HG03066 (cell line): ENCODE measurements at regions not wholly inside any gene's neighbourhood (a gene's known extent, or its start where the extent isn't known, plus 50 kb on each side); places are given as distances from the start of the nearest gene placed in this dataset.

Source experiments
- ATAC-seq: cut with Tn5 transposase; IDR thresholded peaks from one replicate; pipeline ENCODE4 v1.9.1; 2021; ENCODE audit warnings: low read depth; ENCODE audit not compliant: unreplicated experiment

DNA sequence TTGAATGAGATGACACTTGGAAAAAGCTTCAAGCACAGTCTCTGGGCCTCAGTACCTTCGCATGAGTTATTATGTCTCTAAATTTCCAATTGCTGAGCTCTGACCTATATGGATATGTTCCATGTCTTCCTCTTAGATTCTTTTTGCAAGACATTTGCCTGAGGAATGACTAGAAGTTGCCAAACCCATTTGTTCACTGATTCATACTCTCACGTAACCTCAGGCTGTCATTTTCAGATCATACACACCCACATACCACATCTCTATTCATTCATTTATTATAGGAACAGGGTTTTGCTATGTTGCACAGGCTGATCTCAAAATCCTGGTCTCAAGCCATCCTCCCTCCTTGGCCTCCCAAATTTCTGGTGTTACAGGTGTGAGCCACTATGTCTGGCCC lies 2137.1 kb upstream of the TENM3 start:
- no peak for ATAC-seq

DNA sequence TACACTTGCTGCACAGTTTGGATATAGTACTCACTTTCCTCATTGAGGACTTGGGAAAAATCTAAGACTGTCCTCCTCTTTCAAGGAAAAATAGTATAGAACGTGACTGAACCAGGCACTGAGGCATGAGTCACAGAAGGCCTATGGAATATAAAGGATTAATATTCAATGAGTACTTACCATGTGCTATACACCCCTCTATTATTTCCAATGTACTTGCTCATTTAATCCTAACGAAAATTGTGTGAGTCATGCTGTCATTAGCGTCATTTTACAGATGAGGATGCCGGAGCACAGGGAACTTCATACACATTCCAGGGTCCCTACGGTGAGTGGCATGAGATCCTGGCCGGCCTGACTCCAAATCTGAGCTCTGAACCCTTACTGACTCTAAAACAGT lies 2136.2 kb upstream of the TENM3 start:
- no peak for ATAC-seq

DNA sequence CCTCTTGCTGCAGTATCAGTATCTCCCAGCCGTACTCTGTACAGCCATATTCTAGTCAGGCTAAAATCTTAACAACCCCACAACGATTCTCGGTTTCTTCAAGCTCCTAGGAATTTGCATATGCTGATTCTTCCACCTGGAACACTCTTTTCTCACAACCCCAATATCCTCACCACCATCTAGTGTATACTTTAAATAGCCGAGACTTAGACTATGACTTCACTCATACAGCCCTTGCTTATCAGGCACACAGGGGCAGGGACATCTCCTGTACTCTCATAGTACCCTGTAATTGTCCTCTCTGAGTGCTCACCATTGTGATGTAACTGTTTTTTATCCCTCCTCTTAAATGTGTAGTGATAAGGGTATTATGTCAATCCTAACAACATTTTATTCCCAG lies 2126.4 kb upstream of the TENM3 start:
- ATAC-seq, result no peak

DNA sequence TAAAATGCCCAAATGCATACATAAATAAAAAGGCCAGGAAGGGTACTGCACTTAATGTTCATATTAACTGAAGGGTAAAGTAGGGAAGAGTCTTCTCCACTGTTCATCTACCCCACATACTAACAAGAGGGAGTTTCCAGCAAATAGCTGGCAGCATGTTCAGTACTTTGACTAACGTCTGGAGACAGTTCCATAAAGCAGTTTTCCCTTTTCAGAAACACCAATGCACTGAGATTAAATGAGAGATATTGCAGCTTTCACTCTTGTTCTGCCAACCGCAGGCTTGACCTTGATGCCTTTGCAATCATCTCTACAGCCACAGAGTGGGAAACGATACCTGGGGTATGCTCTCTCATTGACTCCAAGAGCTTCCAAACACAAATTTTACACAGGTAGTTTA lies 2123.1 kb upstream of the TENM3 start:
- no peak for ATAC-seq

DNA sequence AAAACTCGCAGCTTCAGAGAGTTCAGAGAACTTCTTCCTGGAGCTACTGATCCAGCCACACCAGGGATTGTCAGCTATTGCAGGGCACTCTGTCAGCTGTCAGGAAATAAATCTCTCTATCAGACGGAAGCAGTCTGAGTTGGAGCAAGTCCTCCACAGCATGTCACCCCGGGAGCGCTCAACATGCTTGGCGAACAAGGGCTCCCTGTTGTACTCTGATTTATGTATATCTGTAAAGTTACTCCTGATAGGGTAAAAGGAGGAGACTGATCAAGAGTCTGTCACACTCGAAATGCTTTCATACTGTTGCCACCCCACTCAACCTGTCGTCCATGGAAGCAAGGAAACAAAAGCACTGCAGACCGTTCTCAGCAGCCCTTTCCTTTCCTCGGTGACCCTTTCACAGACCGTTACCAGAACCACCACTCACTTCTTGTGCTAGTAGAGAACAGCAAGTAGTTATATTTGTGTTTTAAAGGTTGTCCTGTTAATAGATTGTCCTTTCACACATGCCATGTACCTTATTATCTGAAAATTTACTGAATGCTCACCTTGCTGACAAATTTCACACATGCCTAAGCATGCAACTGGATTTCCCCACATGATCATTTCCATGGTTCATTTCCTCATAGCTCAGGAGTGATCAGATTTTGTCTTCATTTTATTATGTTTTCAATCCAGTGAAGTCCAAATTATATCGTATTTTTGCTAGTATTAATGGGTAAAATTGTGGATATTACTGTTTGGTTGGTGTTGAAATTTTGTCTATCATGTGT lies 2108.9 kb upstream of the TENM3 start:
- ATAC-seq, result peak; percentile 51

DNA sequence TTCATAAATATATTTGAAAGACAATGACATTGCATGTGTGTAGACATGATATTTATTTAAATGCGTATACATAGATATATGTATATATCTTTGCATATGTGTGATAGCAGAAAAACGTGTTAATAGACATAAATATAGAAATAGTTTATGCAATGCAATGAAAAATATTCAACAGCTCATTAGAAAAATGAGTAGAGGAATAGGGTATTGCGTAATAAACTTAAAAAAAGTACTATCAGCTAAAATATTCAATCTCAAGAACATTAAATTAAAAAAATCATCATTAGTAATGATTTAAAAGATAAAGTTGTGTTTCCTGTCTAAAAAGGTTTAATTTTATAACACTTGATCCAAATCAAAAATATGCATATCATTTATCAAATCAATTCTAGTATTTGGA lies 2101.5 kb upstream of the TENM3 start:
- ATAC-seq, result no peak

DNA sequence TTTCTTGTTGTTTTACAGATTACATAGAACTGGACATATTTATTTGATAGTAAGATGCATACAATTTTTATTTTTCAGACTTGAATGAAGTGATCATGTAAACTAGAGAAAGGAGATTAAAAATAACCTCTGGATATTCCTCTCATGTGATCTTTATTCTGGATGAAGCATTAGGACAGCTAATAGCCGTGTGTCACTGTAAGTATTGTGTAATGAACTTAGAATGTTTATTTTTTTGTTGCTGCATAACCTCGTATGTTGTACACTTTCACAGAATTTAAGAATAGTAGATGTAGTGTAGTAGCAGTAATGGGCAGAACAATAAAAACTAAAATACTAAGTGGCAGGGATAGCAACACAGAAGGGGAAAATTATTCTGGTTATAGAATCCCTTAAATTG lies 2094.5 kb upstream of the TENM3 start:
- no peak for ATAC-seq

DNA sequence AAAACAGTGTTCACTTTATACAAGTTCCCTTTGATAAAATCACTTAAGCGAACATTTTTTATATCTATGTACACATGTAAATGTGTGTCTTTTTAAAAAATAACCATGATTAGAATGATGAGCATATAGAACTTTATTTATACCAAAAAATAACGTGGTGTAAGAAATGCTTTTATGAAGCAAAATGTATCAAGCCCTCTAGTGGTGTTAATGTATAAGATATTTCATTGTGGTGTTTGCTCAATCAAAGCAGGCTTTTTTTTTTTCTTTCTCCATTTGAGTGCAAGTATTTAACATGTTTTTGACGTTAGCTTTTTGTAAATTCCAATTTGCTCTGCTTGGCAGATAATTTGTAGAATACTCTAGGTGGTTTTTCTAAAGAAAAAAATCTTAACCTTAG lies 2092.4 kb upstream of the TENM3 start:
- no peak for ATAC-seq

DNA sequence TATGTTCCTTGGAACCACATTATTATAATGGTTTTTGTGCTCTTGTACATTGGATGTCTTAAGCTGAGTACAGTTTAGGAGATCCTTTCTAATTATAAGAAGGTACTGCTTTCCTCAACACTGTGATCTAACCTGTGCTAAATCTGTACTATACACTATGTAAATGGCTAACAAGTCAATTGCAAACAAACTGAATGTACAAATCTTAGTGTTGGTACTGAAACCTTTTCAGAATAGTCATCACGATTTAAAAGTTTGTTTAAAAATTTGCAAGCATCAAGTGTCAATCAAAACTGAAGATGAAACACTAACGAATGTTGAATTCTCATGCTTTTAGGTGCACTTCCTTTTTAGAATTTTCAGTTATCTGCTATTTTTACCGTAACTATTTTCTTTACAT lies 2090.4 kb upstream of the TENM3 start:
- ATAC-seq, result peak; percentile 48

DNA sequence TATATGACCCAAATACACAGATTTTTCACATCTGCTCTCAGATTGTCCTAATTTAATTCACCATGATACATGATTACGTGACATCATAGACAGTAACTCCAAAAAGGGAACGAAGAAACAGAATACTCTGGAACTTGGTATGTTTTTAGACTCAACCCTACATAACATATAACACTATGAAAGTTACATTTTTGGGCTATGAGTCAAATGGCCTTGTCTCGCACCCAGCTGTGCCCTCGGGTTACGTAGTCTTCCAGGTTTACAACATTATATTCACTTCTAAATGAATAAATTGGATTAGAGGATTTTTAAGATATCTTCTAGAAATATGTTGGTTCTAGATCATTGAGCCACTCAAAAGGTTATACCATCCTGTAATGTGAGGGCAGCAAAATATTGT lies 2089.6 kb upstream of the TENM3 start:
- no peak for ATAC-seq

DNA sequence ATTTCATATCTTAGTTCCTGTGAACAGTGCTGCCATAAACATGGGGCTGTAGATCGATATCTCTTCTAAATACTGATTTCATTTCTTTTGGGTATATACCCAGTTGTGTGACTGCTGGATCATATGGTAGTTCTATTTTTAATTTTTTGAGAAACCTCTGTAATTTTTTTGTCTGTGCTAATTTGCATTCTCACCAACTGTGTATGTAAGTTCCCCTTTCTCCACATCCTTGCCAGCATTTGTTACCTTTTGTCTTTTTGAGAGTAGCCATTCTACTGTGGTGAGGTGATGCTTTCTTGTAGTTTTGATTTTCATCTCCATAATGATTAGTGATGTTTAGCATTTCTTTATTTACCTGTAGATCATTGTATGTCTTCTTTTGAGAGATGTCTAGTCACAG lies 2086.5 kb upstream of the TENM3 start:
- peak; percentile 53 for ATAC-seq

DNA sequence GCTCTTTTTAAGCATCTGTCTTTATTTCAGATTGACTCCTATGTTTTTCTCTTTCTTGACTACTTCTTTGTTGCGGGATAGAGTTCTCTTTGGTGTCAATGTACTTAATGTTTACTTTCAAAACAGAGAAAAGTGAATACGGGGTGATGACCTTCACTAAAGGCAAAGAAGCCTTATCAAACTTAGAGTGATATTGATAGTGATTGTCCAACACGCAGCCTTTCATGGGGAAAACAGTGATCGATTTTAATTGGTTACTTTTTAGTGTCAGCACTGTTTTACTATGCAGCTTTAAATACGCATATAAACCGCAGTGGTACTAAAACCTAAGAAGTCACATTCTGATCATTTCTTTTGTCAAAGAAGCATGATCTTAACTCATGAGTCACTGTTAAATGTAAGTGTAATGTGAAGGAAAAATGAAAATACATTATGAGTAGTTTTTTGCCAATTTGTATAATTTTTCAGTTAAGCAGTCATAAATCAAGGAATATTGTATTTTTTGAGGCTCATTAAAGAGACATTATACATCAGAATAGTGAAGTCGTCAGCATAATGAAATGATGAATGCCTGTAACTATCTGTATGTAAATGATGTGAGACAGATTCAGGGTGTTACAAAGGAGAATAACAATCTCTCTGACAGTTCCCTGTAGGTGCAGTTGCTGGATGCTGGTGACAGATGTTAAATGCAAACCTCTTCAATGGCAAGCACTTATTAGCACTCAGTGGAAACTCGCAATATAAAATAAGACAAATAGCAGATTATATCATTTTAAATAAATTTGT lies 2082.8 kb upstream of the TENM3 start:
- ATAC-seq, result no peak

DNA sequence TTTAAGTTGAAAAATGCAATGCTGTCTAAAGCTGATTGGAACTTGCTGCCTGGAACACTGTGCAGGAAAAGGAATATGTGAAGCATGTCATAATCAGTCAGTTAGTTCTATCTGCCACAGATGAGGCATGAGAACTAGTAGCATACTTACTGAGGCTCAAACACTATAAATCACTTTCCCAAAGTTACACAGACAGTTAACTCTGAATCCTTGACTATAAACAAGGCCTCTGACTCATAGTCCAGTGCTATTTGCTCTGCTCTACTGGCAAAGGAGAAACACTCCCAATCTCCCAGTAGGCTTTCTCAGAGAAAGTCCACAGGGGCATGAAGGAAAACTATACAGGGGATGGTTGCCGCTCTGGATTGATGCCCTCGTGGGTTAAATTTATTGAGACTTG lies 2078.4 kb upstream of the TENM3 start:
- no peak for ATAC-seq

DNA sequence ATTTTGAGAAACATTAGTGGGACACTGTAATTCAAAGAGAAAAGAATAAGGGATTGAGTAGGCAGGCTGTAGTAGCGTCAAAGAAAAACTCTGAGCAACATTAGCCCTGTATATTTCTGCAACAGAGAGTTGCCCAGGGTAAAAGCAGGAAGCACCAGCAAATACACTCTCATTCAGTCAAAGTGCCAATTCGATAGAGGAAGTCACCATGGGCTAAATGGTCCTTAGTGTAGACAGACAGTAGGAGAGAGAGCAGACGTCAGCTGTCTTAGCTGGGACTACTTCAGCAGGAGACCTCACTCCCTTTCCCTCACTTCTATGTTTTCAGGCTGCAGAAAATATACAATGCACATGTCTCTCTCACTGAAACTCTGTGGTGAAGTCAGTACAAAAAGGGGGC lies 2073.8 kb upstream of the TENM3 start:
- no peak for ATAC-seq

DNA sequence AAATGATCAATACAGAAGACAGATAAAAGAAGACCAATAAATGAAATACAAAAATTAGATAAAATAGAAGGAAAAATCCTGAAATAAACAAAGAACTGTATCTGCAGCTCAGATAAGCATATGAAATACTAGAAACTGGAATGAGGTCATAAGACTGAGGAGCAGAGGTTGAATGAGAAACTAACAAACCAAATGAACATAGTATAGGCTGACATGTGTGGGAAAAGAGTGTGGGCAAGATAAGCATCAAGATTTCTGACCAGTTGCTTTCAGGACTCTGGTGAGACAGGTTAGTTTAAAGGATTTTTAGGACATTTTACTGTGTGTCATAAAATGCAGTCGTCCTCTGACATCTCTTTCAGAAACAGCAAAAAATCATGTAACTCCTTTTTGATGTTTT lies 2073.2 kb upstream of the TENM3 start:
- no peak for ATAC-seq

DNA sequence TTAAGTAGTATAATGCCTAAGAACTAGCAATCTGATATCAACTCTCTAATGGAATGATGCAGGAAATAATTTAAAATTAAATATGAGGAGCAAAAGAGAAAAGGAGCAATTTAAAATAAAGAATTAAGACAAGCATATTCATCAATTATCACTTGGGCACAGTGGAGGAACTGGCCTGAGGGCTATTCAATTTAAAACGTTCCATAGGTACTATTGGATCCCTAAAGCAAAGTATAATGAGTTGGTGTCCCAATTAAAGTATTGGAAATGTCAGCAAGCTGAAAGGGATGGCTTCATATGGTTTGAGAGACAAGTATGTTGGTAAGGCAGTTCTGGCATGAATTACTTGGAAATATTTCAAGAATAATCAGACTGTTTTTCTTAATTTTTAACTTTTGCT lies 2064.1 kb upstream of the TENM3 start:
- no peak for ATAC-seq

DNA sequence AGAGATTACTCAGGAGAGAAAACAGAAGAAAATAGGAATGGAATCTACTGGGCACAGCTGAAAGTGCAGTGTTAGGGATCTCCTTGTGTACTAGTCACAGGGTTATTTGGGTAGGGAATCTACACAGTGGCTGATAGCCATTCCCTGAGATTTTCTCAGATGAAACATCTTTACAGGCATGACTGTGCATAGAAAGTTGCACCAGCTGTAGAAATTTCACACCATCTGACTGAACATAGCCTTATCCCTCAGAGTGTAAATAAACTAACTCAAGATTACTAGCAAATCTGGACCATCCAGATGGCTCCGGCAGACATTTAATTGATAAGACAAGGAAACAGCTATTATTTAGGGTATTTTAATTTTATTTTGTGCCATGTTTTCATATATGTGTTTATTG lies 2053.5 kb upstream of the TENM3 start:
- no peak for ATAC-seq

DNA sequence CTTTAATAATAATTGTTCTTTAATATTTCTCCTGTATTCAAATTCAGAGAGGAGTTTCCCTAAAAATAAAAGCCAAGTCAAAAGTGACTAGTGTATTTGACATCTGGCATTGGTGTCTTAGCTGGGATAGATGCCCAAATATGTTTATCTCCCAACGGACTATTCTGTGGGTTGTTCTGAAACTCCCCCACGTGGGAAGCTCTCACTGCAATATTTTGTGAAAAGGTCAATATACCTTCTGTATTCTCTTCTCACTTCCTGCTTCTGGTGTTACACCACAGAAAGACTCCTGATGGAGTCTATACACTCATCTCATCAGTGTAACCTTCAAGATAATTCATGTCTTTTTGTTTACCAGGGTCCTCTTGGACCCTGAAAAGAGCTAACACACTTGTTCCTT lies 2052.8 kb upstream of the TENM3 start:
- ATAC-seq, result peak; percentile 73

DNA sequence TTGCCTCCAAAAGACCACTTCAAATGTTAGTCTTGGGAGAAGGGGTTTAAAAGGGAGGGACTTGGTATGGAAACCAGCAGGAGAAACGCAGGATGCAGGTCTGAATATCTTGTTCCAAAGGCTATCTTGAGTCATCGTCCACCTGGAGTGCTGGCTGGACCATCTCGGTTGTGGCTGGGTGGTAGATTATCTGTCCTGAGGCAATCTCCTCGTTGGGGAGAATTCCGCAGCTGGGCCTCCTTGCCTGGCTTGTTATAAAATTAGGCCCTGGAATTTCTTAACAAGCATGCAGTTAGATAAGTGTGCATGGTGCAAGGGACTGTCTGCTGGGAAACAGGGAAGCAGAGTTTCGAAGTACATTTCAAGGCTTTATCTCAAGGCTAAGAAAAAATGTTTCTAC lies 2045.7 kb upstream of the TENM3 start:
- no peak for ATAC-seq

DNA sequence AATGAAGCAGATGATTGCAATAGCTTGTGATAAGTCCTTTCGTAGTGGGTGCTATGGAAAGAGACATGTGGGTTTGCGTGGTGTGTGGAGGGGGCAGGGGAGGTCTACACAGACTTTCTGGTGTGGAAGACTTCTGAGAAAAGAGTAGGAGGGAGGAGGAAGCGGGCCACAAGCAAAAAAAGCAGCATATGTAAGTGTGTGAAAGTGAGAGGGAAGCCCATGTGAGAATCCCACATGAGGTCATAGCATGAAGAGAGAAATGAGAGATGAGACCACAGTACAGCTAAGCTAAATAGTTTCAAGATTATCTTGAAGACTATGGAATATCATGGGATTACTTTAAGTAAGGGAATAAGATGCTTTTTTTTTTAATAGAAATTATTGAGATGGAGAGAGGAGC lies 2039.9 kb upstream of the TENM3 start:
- peak; percentile 88 for ATAC-seq

DNA sequence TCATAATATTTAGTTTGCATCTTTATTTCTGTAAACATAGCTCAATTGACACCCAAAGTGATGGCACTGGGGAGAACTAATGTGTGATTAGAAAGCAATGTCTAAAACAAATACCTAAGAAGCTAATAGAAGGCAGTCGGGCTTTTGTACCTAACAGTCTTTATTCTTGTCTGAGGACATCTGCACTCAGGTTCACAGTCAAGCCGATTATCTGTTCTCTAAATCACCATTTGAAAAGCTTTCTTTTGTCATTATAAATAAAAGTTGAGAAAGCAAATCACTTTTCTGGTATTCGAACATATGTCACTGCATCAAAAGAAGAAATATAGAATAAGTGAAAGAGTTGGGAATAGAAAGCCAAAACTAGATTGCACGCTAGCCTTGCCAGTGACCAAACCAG lies 2037.9 kb upstream of the TENM3 start:
- no peak for ATAC-seq

DNA sequence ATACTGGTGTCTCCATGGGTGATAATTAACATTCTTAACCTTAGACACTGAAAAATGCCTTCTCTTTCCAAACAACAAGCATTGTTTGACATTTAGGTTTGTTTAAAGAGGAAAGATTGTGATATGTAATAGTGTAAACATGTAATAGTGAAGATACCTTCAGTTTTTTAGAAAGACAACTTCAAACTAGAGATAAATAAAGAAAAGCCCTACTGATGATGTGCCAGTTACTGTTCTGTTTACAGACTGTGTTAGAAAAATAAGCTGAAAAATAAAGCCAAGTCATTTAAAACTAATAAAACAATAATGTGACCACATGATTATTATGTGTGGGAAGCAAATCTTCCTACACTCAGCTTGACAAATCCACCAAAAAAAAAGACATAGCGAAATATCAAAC lies 2035.3 kb upstream of the TENM3 start:
- ATAC-seq, result no peak
